ENCODE measurements at regions not wholly inside any gene's neighbourhood (a gene's known extent, or its start where the extent isn't known, plus 50 kb on each side); places are given as distances from the start of the nearest gene placed in this dataset.

GRCh38 chr5:174338185-174339010 is 292.9 kb downstream of the NSG2 start:
- no peak for DNase-seq

- DNase-seq = no peak
Observed at GRCh38 chr5:174339130-174339529, 293.6 kb downstream of the NSG2 start.

GRCh38 chr5:174340226-174340625 is 294.7 kb downstream of the NSG2 start:
- DNase-seq = no peak

- no peak for DNase-seq
Observed at GRCh38 chr5:174342696-174343095, 297.2 kb downstream of the NSG2 start.

GRCh38 chr5:174343826-174344225 is 298.3 kb downstream of the NSG2 start:
- DNase-seq = no peak

GRCh38 chr5:174344335-174344734 is 298.8 kb downstream of the NSG2 start:
- DNase-seq = no peak

- DNase-seq = no peak
Observed at GRCh38 chr5:174347183-174347582, 301.7 kb downstream of the NSG2 start.

GRCh38 chr5:174348311-174348981 is 302.9 kb downstream of the NSG2 start:
- no peak for DNase-seq

GRCh38 chr5:174352681-174353080 is 307.2 kb downstream of the NSG2 start:
- DNase-seq = no peak

- DNase-seq = no peak
Observed at GRCh38 chr5:174354571-174354970, 309.1 kb downstream of the NSG2 start.

- DNase-seq = no peak
Observed at GRCh38 chr5:174355208-174355612, 309.7 kb downstream of the NSG2 start.

GRCh38 chr5:174355995-174356394 is 310.5 kb downstream of the NSG2 start:
- no peak for DNase-seq

- no peak for DNase-seq
Observed at GRCh38 chr5:174356536-174356935, 311.0 kb downstream of the NSG2 start.

GRCh38 chr5:174358276-174358675 is 312.8 kb downstream of the NSG2 start:
- no peak for DNase-seq

- DNase-seq = no peak
Observed at GRCh38 chr5:174359071-174359470, 313.6 kb downstream of the NSG2 start.

- DNase-seq = no peak
Observed at GRCh38 chr5:174362514-174362913, 317.0 kb downstream of the NSG2 start.

GRCh38 chr5:174363934-174364333 is 318.4 kb downstream of the NSG2 start:
- DNase-seq = no peak

GRCh38 chr5:174364676-174365075 is 319.2 kb downstream of the NSG2 start:
- no peak for DNase-seq

GRCh38 chr5:174371600-174372094 is 326.1 kb downstream of the NSG2 start:
- DNase-seq = no peak

- no peak for DNase-seq
Observed at GRCh38 chr5:174374206-174374605, 328.7 kb downstream of the NSG2 start.

GRCh38 chr5:174376056-174376455 is 330.6 kb downstream of the NSG2 start:
- DNase-seq = no peak

- DNase-seq = no peak
Observed at GRCh38 chr5:174376726-174377373, 331.3 kb downstream of the NSG2 start.

- no peak for DNase-seq
Observed at GRCh38 chr5:174378121-174378874, 332.8 kb downstream of the NSG2 start.

Data from NCI-H1105 (cell line).